Esophagus mucosa (tissue), 1 donor: ENCODE measurements at regions not wholly inside any gene's neighbourhood (a gene's known extent, or its start where the extent isn't known, plus 50 kb on each side); places are given as distances from the start of the nearest gene placed in this dataset.

Source experiments
- ATAC-seq: fragments of 200-7000 bp; cut with Tn5 transposase; one replicate; pipeline ENCODE4 v1.9.1; 2020
- donor health status: DM: yes; HTN: yes; CAD: no.

DNA sequence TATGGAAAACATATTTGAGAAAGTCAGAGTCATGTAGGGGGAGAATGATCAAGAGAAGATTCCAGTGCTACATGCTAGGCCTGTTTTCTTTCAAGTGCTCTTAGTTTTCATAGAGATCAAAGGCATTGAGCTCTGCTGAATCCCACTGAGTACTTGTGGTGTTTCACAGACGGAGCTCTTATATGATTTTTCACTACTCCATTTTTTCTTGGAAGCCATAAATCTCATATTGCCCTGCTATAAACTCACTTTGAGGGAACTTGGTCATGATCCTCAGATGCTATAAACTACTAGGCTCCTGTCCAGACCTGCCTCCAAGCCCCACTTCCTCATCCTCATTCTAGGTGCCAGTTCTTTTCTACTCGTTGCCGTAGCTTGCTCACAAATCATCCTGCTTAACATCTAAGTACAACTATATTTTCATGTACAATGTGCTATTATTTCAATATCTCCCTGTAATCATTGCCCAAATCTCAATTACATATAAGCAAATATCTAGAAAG is 180.8 kb upstream of the CCDC179 start:
- ATAC-seq, result no peak

GRCh38 chr11:23058656-23059055 is 198.4 kb upstream of the CCDC179 start:
- no peak for ATAC-seq

DNA sequence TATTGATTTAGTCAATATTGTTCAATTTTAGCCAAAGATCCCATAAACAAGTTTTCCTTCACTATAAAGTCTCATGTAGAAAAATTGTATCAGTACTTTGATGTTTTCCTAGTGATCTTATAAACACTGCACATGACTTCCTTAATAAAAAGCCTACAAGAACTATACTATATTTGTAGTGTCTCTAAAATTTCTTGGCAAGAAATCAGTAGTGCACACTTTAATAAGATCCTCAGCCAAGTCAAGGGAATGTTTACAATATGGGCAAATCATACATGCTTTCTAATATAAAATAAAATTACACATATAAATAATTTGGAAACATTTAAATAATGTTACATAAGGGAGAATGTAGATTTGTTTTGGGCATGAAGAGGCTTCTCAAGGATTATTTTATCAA is 203.0 kb upstream of the CCDC179 start:
- no peak for ATAC-seq

DNA sequence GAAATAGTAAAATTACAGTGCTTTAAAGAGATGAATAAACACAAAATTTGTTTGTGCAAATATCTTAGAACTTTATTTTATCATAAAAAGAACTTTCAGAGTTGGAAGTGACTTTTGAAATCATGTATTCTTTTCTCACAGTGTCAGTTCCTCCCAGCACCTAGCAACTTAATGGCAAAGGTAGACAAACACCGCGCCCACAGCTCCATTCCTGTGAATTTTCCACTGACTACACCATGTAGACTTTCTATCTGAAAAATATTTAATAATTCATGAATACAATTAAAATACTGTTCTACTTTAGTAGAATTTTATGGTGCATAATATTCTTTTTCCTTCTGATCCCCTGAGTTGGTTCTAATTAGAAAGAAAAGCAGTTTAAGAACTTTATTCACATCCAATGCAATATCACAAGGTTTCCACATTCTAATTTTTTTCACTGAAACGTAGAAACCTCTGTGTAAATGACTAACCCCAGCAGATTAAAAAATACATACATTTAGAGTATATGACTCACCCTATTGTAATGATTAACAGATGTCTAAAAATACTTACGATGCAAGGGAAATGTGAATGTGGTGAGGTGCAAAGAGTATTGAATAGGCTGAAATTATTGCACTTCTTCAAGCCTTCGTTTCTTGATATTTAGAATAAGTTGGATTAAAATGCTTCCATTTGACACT is 218.2 kb upstream of the CCDC179 start:
- ATAC-seq, result no peak

DNA sequence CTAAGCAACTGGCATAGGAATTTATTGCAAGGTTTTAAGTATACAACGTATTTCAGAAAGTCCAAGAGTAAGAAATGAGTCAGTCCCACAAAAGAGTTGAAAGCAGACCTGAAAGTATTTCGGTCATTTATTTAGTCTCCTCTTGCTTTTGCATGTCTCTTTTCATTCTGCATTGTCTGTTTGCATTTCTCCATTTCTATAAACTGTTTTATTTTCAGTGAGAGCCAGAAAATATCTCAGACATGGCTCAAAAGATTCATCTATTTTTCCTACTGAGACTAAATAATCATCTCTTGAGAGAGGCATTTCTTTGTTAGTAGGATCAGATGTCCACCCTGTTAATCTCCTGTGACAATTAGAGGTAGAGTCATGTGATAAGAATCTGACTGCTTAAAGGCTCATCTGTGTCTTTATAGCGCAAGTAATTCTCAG is 219.1 kb upstream of the CCDC179 start:
- no peak for ATAC-seq

GRCh38 chr11:23087407-23087806 is 227.1 kb upstream of the CCDC179 start:
- ATAC-seq, result no peak

- ATAC-seq, result no peak
Measured at GRCh38 chr11:23090659-23091058, 230.4 kb upstream of the CCDC179 start.

GRCh38 chr11:23095650-23096189 is 235.4 kb upstream of the CCDC179 start:
- ATAC-seq, result no peak

GRCh38 chr11:23097891-23098290 is 237.6 kb upstream of the CCDC179 start:
- ATAC-seq, result no peak

- no peak for ATAC-seq
Measured at GRCh38 chr11:23099256-23099655, 239.0 kb upstream of the CCDC179 start.

GRCh38 chr11:23100726-23101125 is 240.5 kb upstream of the CCDC179 start:
- no peak for ATAC-seq

GRCh38 chr11:23103416-23103815 is 243.1 kb upstream of the CCDC179 start:
- no peak for ATAC-seq

DNA sequence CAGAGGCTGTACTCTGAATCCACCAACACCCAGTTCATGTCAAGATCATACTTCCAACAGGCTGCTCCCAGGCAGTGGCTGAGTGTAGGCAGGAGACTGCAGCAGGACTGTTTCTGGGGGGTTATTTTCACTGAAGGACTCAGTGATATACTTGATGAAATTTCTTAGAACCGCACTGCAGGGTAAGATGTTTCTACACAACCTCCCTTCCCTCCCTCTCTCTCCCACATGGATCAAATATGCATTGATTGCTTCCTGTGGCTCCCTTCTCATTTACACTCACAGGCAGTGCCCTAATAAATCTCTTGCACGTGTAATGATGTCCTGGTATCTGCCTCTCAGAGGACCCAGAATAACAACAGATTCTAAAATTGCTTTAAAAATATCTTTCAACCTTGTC is 251.3 kb upstream of the CCDC179 start:
- ATAC-seq, result no peak

- ATAC-seq, result no peak
Measured at GRCh38 chr11:23112390-23112789, 252.1 kb upstream of the CCDC179 start.

DNA sequence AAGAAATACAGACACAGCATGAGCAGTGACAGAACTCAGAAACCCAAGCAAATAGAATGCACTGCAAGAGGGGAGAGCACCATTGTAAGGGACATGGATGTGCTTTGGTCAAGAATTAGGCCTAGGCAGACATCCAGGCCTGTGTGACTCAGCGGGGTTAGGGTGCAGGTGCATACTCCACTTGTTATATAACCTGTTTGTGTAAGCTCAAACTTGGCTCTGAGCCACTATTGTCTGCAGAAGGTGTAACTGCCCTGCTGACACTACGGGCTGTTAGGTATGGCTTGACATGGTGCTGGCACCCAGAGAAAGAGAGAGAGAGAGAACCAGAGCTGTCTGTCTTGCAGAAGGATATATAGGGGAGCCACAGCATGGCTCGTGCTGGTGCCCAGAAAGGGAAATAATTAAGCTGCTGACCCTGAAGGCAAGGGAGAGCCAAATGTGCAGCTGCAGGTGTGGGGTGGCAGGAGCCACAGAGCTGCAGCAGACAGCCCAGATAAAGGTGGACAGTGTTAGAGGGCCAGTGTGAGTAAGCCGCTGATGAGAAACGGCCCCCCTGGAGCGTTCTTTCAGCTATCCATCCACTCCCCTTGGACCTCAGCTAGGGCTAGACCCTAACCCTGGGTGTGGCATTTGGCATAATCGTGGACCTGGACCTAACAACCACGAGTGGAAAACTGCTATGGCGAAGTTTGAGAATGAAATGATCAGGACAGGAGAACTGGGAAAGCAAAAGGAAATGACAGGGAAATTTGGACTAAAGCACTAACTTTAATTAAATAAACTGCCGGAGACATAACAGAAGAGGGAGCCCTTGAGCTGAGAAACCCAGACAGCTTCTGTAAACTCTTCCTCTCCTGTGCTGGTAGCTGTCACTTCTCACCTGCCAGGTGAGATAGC is 253.0 kb upstream of the CCDC179 start:
- ATAC-seq, result peak; percentile 90

- ATAC-seq, result no peak
Measured at GRCh38 chr11:23113887-23114216, 253.6 kb upstream of the CCDC179 start.

- ATAC-seq, result no peak
Measured at GRCh38 chr11:23123753-23124152, 263.5 kb upstream of the CCDC179 start.

- ATAC-seq, result no peak
Measured at GRCh38 chr11:23124249-23124648, 264.0 kb upstream of the CCDC179 start.

- no peak for ATAC-seq
Measured at GRCh38 chr11:23124996-23125395, 264.7 kb upstream of the CCDC179 start.

GRCh38 chr11:23127706-23128105 is 267.4 kb upstream of the CCDC179 start:
- no peak for ATAC-seq

GRCh38 chr11:23134627-23135026 is 274.4 kb upstream of the CCDC179 start:
- ATAC-seq, result no peak

- ATAC-seq, result no peak
Measured at GRCh38 chr11:23138761-23139160, 278.5 kb upstream of the CCDC179 start.

GRCh38 chr11:23143022-23143421 is 282.7 kb upstream of the CCDC179 start:
- ATAC-seq, result no peak

- no peak for ATAC-seq
Measured at GRCh38 chr11:23151819-23152218, 291.5 kb upstream of the CCDC179 start.
